WTC11 (cell line): ENCODE measurements at regions not wholly inside any gene's neighbourhood (a gene's known extent, or its start where the extent isn't known, plus 50 kb on each side); places are given as distances from the start of the nearest gene placed in this dataset.

ENCODE experiments used
- CBFB ChIP-seq: sonication (generic); formaldehyde crosslinking; IDR thresholded peaks from 2 replicates; pipeline ENCODE4 v1.8.1; 2022; ENCODE audit warnings: mild to moderate bottlenecking, low read depth, missing genetic modification reagents
- CTCF ChIP-seq: fragments of 200-600 bp; IDR thresholded peaks from 2 replicates; pipeline ENCODE4 v1.8.0; 2022; ENCODE audit warnings: antibody characterized with exemption
- E2F4 ChIP-seq: sonication (generic); formaldehyde crosslinking; IDR thresholded peaks from 2 replicates; pipeline ENCODE4 v1.8.1; 2022; ENCODE audit warnings: low read depth, mild to moderate bottlenecking, moderate library complexity, missing genetic modification reagents, borderline replicate concordance
- ESRRA ChIP-seq: sonication (generic); formaldehyde crosslinking; IDR thresholded peaks from 2 replicates; pipeline ENCODE4 v1.8.1; 2022; ENCODE audit warnings: mild to moderate bottlenecking, missing genetic modification reagents, borderline replicate concordance
- IRF2 ChIP-seq: sonication (generic); formaldehyde crosslinking; IDR thresholded peaks from 2 replicates; pipeline ENCODE4 v1.8.0; 2022; ENCODE audit warnings: low read depth, missing genetic modification reagents, borderline replicate concordance
- MAX ChIP-seq: sonication (generic); formaldehyde crosslinking; IDR thresholded peaks from 2 replicates; pipeline ENCODE4 v1.8.0; 2022; ENCODE audit warnings: mild to moderate bottlenecking, missing genetic modification reagents
- ZNF232 ChIP-seq: sonication (generic); formaldehyde crosslinking; IDR thresholded peaks from 2 replicates; pipeline ENCODE4 v1.8.0; 2022; ENCODE audit warnings: mild to moderate bottlenecking, missing genetic modification reagents

GRCh38 chr5:18111906-18112465 lies 477.7 kb downstream of the TAF11L14 start:
- TF ChIP-seq ZNF232 (CRISPR knock-in tag) = no peak
- TF ChIP-seq E2F4 = no peak
- no peak for TF ChIP-seq CBFB
- no peak for TF ChIP-seq CTCF
- no peak for TF ChIP-seq IRF2 (CRISPR knock-in tag)
- no peak for TF ChIP-seq MAX (CRISPR knock-in tag)
- no peak for TF ChIP-seq ESRRA
